GM12878 (cell line): ENCODE measurements at regions not wholly inside any gene's neighbourhood (a gene's known extent, or its start where the extent isn't known, plus 50 kb on each side); places are given as distances from the start of the nearest gene placed in this dataset.

Experiments used
- ATAC-seq: fragments of 200-7000 bp; cut with Tn5 transposase; 3 replicates; pipeline ENCODE4 v1.9.1; 2020; ENCODE audit warnings: mild to moderate bottlenecking, moderate library complexity
- BruUV-seq: library from RNA; stranded (reverse); fragments of 400-500 nt; replicated peaks from 2 replicates; lab custom pipeline; 2021; lab: Mats Ljungman, UMichigan
- CTCF ChIA-PET: fragments of 300-600 bp; sonication (Branson Sonifier 250); formaldehyde crosslinking; extraction: SDS; loops from one replicate; lab custom pipeline; 2021; ENCODE audit warnings: inconsistent platforms; lab: Yijun Ruan, JAX
- POLR2A ChIA-PET: fragments of 350-600 bp; formaldehyde crosslinking; extraction: SDS; loops from one replicate; lab custom pipeline; 2021; ENCODE audit warnings: inconsistent platforms; lab: Charles Lee
- RAD21 ChIA-PET: fragments of 300-600 bp; sonication (Branson Sonifier 250); formaldehyde crosslinking; loops from one replicate; lab custom pipeline; 2023; ENCODE audit warnings: antibody characterized with exemption; ENCODE audit not compliant: unreplicated experiment; lab: Charles Lee
- SMC1A ChIA-PET: fragments of 300-600 bp; sonication (Branson Sonifier 250); formaldehyde crosslinking; loops from one replicate; lab custom pipeline; 2023; ENCODE audit not compliant: unreplicated experiment, uncharacterized antibody; lab: Charles Lee
- DNase-seq: peaks from one replicate; pipeline ENCODE4 v3.0.0-alpha.2; 2011; ENCODE audit warnings: low read depth, low spot score
- FAIRE-seq: peaks from 3 replicates; lab custom pipeline; 2011; peaks lifted over from hg19 to GRCh38; lab: Jason Lieb, UNC
- H2AFZ ChIP-seq: 2 replicates; pipeline ENCODE4 v1.6.0; 2011; ENCODE audit warnings: low read depth, low read length, control low read depth; ENCODE audit not compliant: control insufficient read depth
- H3K27ac ChIP-seq: 2 replicates; pipeline ENCODE4 v1.5.1; 2011; ENCODE audit warnings: control low read depth; ENCODE audit not compliant: control insufficient read depth, insufficient read depth
- H3K27me3 ChIP-seq, 2 experiments: replicated peaks in 1 of 2; 2 replicates each; pipeline versions ENCODE4 v1.6.0 to v1.6.1; 2011; ENCODE audit warnings: low read length in 1 of 2; ENCODE audit not compliant: control insufficient read depth in 2 of 2, insufficient read depth in 2 of 2
- H3K36me3 ChIP-seq, 2 experiments: 2 replicates each; pipeline ENCODE4 v1.5.1; 2011; ENCODE audit warnings: low read length in 1 of 2; ENCODE audit not compliant: control insufficient read depth in 2 of 2, insufficient read depth in 2 of 2
- H3K4me1 ChIP-seq: 2 replicates; pipeline ENCODE4 v1.6.1; 2011; ENCODE audit warnings: mild to moderate bottlenecking, low read length, moderate library complexity, mixed read lengths; ENCODE audit not compliant: control insufficient read depth, insufficient read depth
- H3K4me2 ChIP-seq: 2 replicates; pipeline ENCODE4 v1.6.0; 2011; ENCODE audit warnings: control low read depth; ENCODE audit not compliant: control insufficient read depth, insufficient read depth
- H3K4me3 ChIP-seq: fragments of 200-600 bp; sonication (generic); 2 replicates; pipeline ENCODE4 v1.5.1; 2016
- H3K79me2 ChIP-seq: 2 replicates; pipeline ENCODE4 v1.6.0; 2011; ENCODE audit warnings: low read length; ENCODE audit not compliant: control insufficient read depth, insufficient read depth
- H3K9ac ChIP-seq: 2 replicates; pipeline ENCODE4 v1.8.0; 2011; ENCODE audit warnings: low read length, control low read depth, mixed read lengths; ENCODE audit not compliant: control insufficient read depth, insufficient read depth
- H3K9me3 ChIP-seq: replicated peaks from 3 replicates; pipeline ENCODE4 v1.5.1; 2011; ENCODE audit warnings: mild to moderate bottlenecking, low read length; ENCODE audit not compliant: control insufficient read depth, insufficient read depth
- H4K20me1 ChIP-seq: 2 replicates; pipeline ENCODE4 v1.6.0; 2011; ENCODE audit not compliant: control insufficient read depth, insufficient read depth
- CBX3 ChIP-seq: fragments of 200-600 bp; sonication (generic); IDR thresholded peaks from 2 replicates; pipeline ENCODE4 v1.6.1; 2016; ENCODE audit warnings: low read depth, borderline replicate concordance
- CREM ChIP-seq: IDR thresholded peaks from 2 replicates; pipeline ENCODE4 v1.6.1; 2014; ENCODE audit warnings: antibody characterized with exemption, low read depth
- ESRRA ChIP-seq: IDR thresholded peaks from 2 replicates; pipeline ENCODE4 v1.6.1; 2012; ENCODE audit warnings: mild to moderate bottlenecking, low read length, improper control_type of control experiment
- ETV6 ChIP-seq, 2 experiments: fragments of 450-650 bp in 1 of 2; IDR thresholded peaks in 1 of 2; conservative IDR thresholded peaks in 1 of 2; 2 replicates each; pipeline ENCODE4 v1.6.1; 2014; ENCODE audit warnings: antibody characterized with exemption in 1 of 2, borderline replicate concordance in 1 of 2, low read depth in 1 of 2, mild to moderate bottlenecking in 1 of 2, moderate library complexity in 1 of 2
- IKZF1 ChIP-seq: fragments of 450-650 bp; conservative IDR thresholded peaks from 2 replicates; pipeline ENCODE4 v1.6.1; 2017; ENCODE audit warnings: antibody characterized with exemption, mild to moderate bottlenecking
- NFYA ChIP-seq: IDR thresholded peaks from 2 replicates; pipeline ENCODE4 v1.6.1; 2011; ENCODE audit warnings: low read depth, mild to moderate bottlenecking, low read length, improper control_type of control experiment, borderline replicate concordance
- NR2F1 ChIP-seq: fragments of 450-650 bp; conservative IDR thresholded peaks from 2 replicates; pipeline ENCODE4 v1.6.1; 2017; ENCODE audit warnings: mild to moderate bottlenecking
- RAD21 ChIP-seq: IDR thresholded peaks from 2 replicates; pipeline ENCODE4 v1.6.1; 2011; ENCODE audit warnings: mild to moderate bottlenecking, low read depth, low read length, moderate library complexity; ENCODE audit not compliant: insufficient read depth
- SMC3 ChIP-seq: IDR thresholded peaks from 2 replicates; pipeline ENCODE4 v1.6.1; 2011; ENCODE audit warnings: low read length, improper control_type of control experiment, borderline replicate concordance
- YY1 ChIP-seq: IDR thresholded peaks from 2 replicates; pipeline ENCODE4 v1.6.1; 2011; ENCODE audit warnings: low read depth, mild to moderate bottlenecking, low read length
- WGBS: methylation state at CpG from one replicate; pipeline ENCODE4 v1.1.6; 2016; ENCODE audit warnings: low lambda C conversion rate; ENCODE audit not compliant: insufficient replicate concordance, insufficient coverage; ENCODE audit errors: missing lambda C conversion rate; 5-methylcytosine and 5-hydroxymethylcytosine counted together
- in situ Hi-C: fragments of 300-500 bp; cut with MboI; formaldehyde crosslinking; loops from 9 replicates; pipeline ENCODE4 v1.14.3; 2018; ENCODE audit warnings: mixed read lengths
- intact Hi-C: fragments of 100-400 bp; cut with micrococcal nuclease; formaldehyde crosslinking; loops from one replicate; pipeline ENCODE4 v1.14.2; 2022; ENCODE audit not compliant: unreplicated experiment
- TF ChIP-seq, protein P1 (sequence below), 3 experiments: IDR thresholded peaks in 2 of 3; conservative IDR thresholded peaks in 1 of 3; 2 replicates each; pipeline ENCODE4 v1.5.1; 2011; ENCODE audit warnings: low read depth in 3 of 3, low read length in 3 of 3, mild to moderate bottlenecking in 3 of 3, control low read depth in 2 of 3, moderate library complexity in 2 of 3, inconsistent platforms in 1 of 3, mixed read lengths in 1 of 3; ENCODE audit not compliant: control insufficient read depth in 2 of 3, insufficient read depth in 1 of 3; ENCODE audit errors: extremely low read depth in 1 of 3

DNA sequence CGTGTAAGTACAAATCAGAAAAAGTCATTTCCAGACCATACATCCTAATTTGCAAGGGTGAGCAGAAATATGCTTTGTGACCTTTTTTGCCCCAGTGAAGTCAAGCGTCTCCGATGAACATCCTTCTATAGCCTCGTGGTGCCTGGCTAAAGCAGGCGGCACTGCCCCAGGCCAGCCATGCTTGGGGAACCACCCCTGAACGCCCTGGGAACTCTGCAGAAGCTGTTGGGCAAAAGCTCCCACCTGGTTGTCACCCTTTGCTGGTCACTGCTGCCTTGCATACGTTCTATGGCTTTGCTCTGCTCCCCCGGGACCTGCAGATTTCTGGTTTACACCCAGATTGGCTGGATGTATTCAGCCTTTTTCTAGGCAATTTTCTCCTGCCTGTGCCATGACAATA lies 256.4 kb downstream of the SS18 start:
- SMC1A ChIA-PET = interaction anchor here (1.2 kb wide), 1 partner anchor 9 kb away, joined by 3 read pairs; no protein-coding TSS in a partner anchor
- intact Hi-C loops = loop anchor here (5.0 kb wide), 2 partner anchors 272 to 1347 kb away; no protein-coding TSS in a partner anchor
- ATAC-seq = no peak

DNA sequence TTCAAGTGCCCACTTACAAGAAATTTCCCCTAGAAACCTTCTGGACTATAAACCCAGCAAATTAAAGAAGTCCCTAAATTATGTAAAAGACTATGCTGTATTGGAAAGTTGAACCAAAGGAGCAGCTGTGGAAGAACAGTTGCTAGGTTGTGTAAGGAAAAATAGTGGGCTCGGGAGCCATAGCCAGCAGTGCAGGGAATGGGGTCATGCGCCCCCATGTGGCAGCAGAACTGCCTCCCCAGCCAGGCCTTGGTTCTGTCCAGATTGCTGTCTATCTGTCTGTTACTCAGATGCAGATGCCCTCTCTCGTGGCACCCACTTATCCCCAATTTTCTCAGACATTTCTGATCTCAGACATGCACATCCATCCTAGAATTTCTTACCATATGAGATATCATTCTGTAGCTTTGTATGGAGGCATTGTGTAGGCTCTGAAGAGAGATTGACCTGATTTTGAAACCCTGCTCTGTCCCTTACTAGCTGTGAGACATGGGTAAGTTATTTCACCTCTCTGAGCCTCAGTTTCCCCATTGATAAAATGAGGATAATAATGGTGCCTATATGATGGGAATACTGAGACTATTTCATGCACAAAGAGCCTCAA lies 258.3 kb downstream of the SS18 start:
- Histone ChIP-seq H3K4me1 (no peaks in the 10 kb centered on the region), H3K4me3 (no peak overlapping the region), H3K4me2 (no peak overlapping the region), H3K79me2 (no peaks in the 10 kb centered on the region), H3K27me3 (peaks cover 0 to 2% of the 10 kb centered on the region in 2 experiments; a peak in 1 of 4 replicates), H3K27ac (no peak overlapping the region), H4K20me1 (no peaks in the 10 kb centered on the region), H3K9me3 (no peaks in the 10 kb centered on the region), H2AFZ (no peak overlapping the region), H3K36me3 (no peaks in the 10 kb centered on the region), H3K9ac (no peak overlapping the region)
- intact Hi-C loops (loop anchor here (2.0 to 5.0 kb wide), 3 partner anchors 270 to 1345 kb away; no protein-coding TSS in a partner anchor), in situ Hi-C loops (loop anchor here (25.0 kb wide), 1 partner anchor 945 kb away; no protein-coding TSS in a partner anchor)
- SMC1A ChIA-PET = interaction anchor here (0.7 to 1.1 kb wide), 2 partner anchors 15 to 271 kb away, joined by 3 read pairs; no protein-coding TSS in a partner anchor
- POLR2A ChIA-PET = no interaction called here
- no peak for TF ChIP-seq NR2F1
- peak; percentile 51 for TF ChIP-seq YY1
- TF ChIP-seq, protein P1, sequence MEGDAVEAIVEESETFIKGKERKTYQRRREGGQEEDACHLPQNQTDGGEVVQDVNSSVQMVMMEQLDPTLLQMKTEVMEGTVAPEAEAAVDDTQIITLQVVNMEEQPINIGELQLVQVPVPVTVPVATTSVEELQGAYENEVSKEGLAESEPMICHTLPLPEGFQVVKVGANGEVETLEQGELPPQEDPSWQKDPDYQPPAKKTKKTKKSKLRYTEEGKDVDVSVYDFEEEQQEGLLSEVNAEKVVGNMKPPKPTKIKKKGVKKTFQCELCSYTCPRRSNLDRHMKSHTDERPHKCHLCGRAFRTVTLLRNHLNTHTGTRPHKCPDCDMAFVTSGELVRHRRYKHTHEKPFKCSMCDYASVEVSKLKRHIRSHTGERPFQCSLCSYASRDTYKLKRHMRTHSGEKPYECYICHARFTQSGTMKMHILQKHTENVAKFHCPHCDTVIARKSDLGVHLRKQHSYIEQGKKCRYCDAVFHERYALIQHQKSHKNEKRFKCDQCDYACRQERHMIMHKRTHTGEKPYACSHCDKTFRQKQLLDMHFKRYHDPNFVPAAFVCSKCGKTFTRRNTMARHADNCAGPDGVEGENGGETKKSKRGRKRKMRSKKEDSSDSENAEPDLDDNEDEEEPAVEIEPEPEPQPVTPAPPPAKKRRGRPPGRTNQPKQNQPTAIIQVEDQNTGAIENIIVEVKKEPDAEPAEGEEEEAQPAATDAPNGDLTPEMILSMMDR (IDR thresholded peaks at IDR 0.05 in 2 of 3, conservative IDR thresholded peaks at IDR 0.05 in 1 of 3; ENCODE audit: control insufficient read depth in 2 of 3, extremely low read depth in 1 of 3, insufficient read depth in 1 of 3, low read depth in 3 of 3, low read length in 3 of 3) = peak; percentile 73 to 86 (median 79)
- TF ChIP-seq RAD21 = peak; percentile 60
- peak; percentile 75 for TF ChIP-seq SMC3
- FAIRE-seq (no peak), DNase-seq (no peak), ATAC-seq (peak; percentile 92)
- RAD21 ChIA-PET = interaction anchor here (1.0 kb wide), 1 partner anchor 955 kb away, joined by 3 read pairs; no protein-coding TSS in a partner anchor
- no TSS peak for BruUV-seq
- CTCF ChIA-PET = interaction anchor here (0.6 to 2.7 kb wide), 12 partner anchors 10 to 1775 kb away, joined by 3 to 14 read pairs (median 4); no protein-coding TSS in a partner anchor
- WGBS = 0% methylated on average over 3 of the region's 3 CpGs

More for the DNA sequence above, 256.4 kb downstream of the SS18 start:
- H4K20me1 ChIP-seq = no peaks in the 10 kb centered on the region
- H3K79me2 ChIP-seq = no peaks in the 10 kb centered on the region
- no TSS peak for BruUV-seq
- no peak overlapping the region for H3K4me2 ChIP-seq
- no peak overlapping the region for H3K27ac ChIP-seq
- no peaks in the 10 kb centered on the region for H3K36me3 ChIP-seq
- peaks cover 0 to 2% of the 10 kb centered on the region in 2 experiments; a peak in 1 of 4 replicates for H3K27me3 ChIP-seq
- ChIA-PET CTCF (interaction anchor here (0.6 kb wide), 1 partner anchor 20 kb away, joined by 3 read pairs; no protein-coding TSS in a partner anchor), RAD21 (no interaction called here), POLR2A (no interaction called here)
- TF ChIP-seq CBX3 = no peak
- no peak for TF ChIP-seq NFYA
- TF ChIP-seq ESRRA = no peak
- TF ChIP-seq ETV6 (conservative IDR thresholded peaks at IDR 0.05 in 1 of 2, IDR thresholded peaks at IDR 0.05 in 1 of 2; ENCODE audit: borderline replicate concordance in 1 of 2, low read depth in 1 of 2) = no peak
- no peak for TF ChIP-seq CREM
- no peak for TF ChIP-seq IKZF1
- no peak for DNase-seq
- H3K4me1 ChIP-seq = no peaks in the 10 kb centered on the region
- WGBS = 28% methylated on average over 8 of the region's 8 CpGs
- in situ Hi-C loops = loop anchor here (25.0 kb wide), 1 partner anchor 947 kb away; no protein-coding TSS in a partner anchor
- no peak overlapping the region for H3K4me3 ChIP-seq
- no peaks in the 10 kb centered on the region for H3K9me3 ChIP-seq
- H2AFZ ChIP-seq = no peak overlapping the region
- FAIRE-seq = no peak
- H3K9ac ChIP-seq = no peak overlapping the region
